Lower leg skin (tissue), 4 donors: ENCODE measurements at regions not wholly inside any gene's neighbourhood (a gene's known extent, or its start where the extent isn't known, plus 50 kb on each side); places are given as distances from the start of the nearest gene placed in this dataset.

Experiments
- DNase-seq, 2 donors: peaks; one replicate each; pipeline ENCODE4 v3.0.0-alpha.2; 2019; ENCODE audit warnings: low spot score in 2 of 2
- H3K4me3 ChIP-seq: fragments of 200-600 bp; sonication (generic); 2 replicates; pipeline ENCODE4 v1.5.1; 2017; ENCODE audit warnings: mild to moderate bottlenecking, low read depth; ENCODE audit not compliant: poor library complexity, severe bottlenecking
- CTCF ChIP-seq, 3 donors: fragments of 450-650 bp; IDR thresholded peaks; one replicate each; pipeline ENCODE4 v1.5.1; 2016; ENCODE audit warnings: antibody characterized with exemption in 3 of 3, mild to moderate bottlenecking in 3 of 3, moderate library complexity in 2 of 3
- POLR2A ChIP-seq, 2 donors: fragments of 450-650 bp; IDR thresholded peaks; one replicate each; pipeline ENCODE4 v1.6.1; 2016 to 2017; ENCODE audit warnings: antibody characterized with exemption in 2 of 2, mild to moderate bottlenecking in 1 of 2, moderate library complexity in 1 of 2
- WGBS, 2 donors: methylation state at CpG; one replicate each; pipeline ENCODE4 v1.1.5; 2018; 5-methylcytosine and 5-hydroxymethylcytosine counted together
- intact Hi-C: fragments of 100-400 bp; cut with DNase I; formaldehyde crosslinking; loops from one replicate; pipeline ENCODE4 v1.15.0; 2023; ENCODE audit warnings: low total_unique reads

- 54 to 56% methylated on average over 4 of the region's 4 CpGs for WGBS, 2 donors
- TF ChIP-seq CTCF (IDR thresholded peaks at IDR 0.05) (no peak), POLR2A (IDR thresholded peaks at IDR 0.05) (no peak)
- no peak for DNase-seq
- no peak overlapping the region for H3K4me3 ChIP-seq
- intact Hi-C loops = no loop called here
These were observed 799.1 kb upstream of the SPRY2 start for GRCh38 chr13:81139987-81140386.

GRCh38 chr13:81138353-81138980 lies 797.5 kb upstream of the SPRY2 start:
- TF ChIP-seq POLR2A (IDR thresholded peaks at IDR 0.05) (no peak), CTCF (IDR thresholded peaks at IDR 0.05) (no peak)
- WGBS, 2 donors = 83 to 85% methylated on average over 8 of the region's 8 CpGs
- DNase-seq = no peak
- intact Hi-C loops = no loop called here
- H3K4me3 ChIP-seq = no peak overlapping the region

- intact Hi-C loops = no loop called here
- TF ChIP-seq POLR2A (IDR thresholded peaks at IDR 0.05) (no peak), CTCF (IDR thresholded peaks at IDR 0.05) (no peak)
- H3K4me3 ChIP-seq = no peak overlapping the region
- 95% methylated on average over 1 of the region's 1 CpG for WGBS, 2 donors
- no peak for DNase-seq
These were observed 792.1 kb upstream of the SPRY2 start for GRCh38 chr13:81133066-81133465.

GRCh38 chr13:81117416-81117815 lies 776.5 kb upstream of the SPRY2 start:
- TF ChIP-seq CTCF (IDR thresholded peaks at IDR 0.05) (no peak), POLR2A (IDR thresholded peaks at IDR 0.05) (no peak)
- intact Hi-C loops = no loop called here

GRCh38 chr13:81116461-81117282 lies 775.7 kb upstream of the SPRY2 start:
- TF ChIP-seq POLR2A (IDR thresholded peaks at IDR 0.05) = no peak
- no peak overlapping the region for H3K4me3 ChIP-seq
- DNase-seq = no peak
- intact Hi-C loops = no loop called here
- 74 to 75% methylated on average over 5 of the region's 5 CpGs for WGBS, 2 donors

More at GRCh38 chr13:81117416-81117815, 776.5 kb upstream of the SPRY2 start:
- DNase-seq = no peak
- no peak overlapping the region for H3K4me3 ChIP-seq

- no peak overlapping the region for H3K4me3 ChIP-seq
- 92 to 96% methylated on average over 1 of the region's 1 CpG for WGBS, 2 donors
- no peak for TF ChIP-seq POLR2A (IDR thresholded peaks at IDR 0.05)
- TF ChIP-seq CTCF (IDR thresholded peaks at IDR 0.05) = no peak
- DNase-seq = no peak
- intact Hi-C loops = no loop called here
These were observed 768.1 kb upstream of the SPRY2 start for GRCh38 chr13:81109026-81109425.
